Mammary epithelial cell (primary cell): ENCODE measurements at regions not wholly inside any gene's neighbourhood (a gene's known extent, or its start where the extent isn't known, plus 50 kb on each side); places are given as distances from the start of the nearest gene placed in this dataset.

Experiments
- EZH2 ChIP-seq: IDR thresholded peaks from 2 replicates; pipeline ENCODE4 v1.6.1; 2012; ENCODE audit warnings: low read length, inconsistent platforms, borderline replicate concordance
- TF ChIP-seq, protein P1 (sequence below), 2 donors: IDR thresholded peaks in 1 of 2; conservative IDR thresholded peaks in 1 of 2; 2 replicates each; pipeline ENCODE4 v1.5.1; 2011 to 2012; ENCODE audit warnings: inconsistent platforms in 2 of 2, low read length in 2 of 2, mild to moderate bottlenecking in 2 of 2, control low read depth in 1 of 2, low read depth in 1 of 2; ENCODE audit not compliant: insufficient read depth in 1 of 2; ENCODE audit errors: extremely low read depth in 1 of 2

DNA sequence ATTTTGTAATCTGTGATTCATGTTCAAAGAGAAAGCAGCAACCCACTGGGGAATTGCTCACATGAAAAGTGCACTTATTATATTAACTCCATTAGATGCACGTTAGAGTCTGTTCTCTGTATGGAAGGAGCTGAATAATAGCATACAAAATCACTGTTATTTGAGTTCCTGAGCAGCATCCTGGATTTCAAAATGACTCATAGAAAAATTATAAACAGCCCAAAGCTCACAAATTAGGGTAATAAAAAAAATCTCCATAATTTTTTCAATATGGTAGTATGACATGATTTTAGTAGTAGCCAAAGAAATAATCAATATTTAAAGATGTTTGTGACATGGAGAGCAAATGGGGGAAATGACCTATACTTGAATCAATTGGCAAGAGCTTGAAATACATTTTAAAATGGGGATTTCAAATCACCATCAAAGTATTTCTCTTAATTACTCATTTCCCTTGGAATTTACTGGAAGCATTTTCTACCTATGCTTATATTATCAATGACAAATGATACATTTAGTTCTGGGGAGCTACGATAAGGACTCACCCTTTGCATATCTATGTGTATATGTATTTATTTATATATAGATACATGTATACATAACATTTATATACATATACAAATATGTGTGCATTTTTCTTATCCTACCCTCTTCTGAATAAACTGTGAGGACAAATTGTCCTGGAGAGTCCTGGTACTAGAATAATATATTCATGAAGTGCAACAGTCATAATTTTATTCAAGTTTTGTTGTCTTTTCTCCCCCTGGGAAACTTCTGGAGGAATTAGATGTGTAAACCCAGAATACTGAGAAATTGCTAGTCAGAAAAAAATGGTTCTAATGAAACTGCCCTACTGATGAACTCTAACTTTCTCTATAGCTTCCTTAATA is 116.3 kb downstream of the RPL22L1 start:
- TF ChIP-seq, protein P1, sequence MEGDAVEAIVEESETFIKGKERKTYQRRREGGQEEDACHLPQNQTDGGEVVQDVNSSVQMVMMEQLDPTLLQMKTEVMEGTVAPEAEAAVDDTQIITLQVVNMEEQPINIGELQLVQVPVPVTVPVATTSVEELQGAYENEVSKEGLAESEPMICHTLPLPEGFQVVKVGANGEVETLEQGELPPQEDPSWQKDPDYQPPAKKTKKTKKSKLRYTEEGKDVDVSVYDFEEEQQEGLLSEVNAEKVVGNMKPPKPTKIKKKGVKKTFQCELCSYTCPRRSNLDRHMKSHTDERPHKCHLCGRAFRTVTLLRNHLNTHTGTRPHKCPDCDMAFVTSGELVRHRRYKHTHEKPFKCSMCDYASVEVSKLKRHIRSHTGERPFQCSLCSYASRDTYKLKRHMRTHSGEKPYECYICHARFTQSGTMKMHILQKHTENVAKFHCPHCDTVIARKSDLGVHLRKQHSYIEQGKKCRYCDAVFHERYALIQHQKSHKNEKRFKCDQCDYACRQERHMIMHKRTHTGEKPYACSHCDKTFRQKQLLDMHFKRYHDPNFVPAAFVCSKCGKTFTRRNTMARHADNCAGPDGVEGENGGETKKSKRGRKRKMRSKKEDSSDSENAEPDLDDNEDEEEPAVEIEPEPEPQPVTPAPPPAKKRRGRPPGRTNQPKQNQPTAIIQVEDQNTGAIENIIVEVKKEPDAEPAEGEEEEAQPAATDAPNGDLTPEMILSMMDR (conservative IDR thresholded peaks at IDR 0.05 in 1 of 2, IDR thresholded peaks at IDR 0.05 in 1 of 2; ENCODE audit: extremely low read depth in 1 of 2, insufficient read depth in 1 of 2, low read depth in 1 of 2, low read length in 2 of 2) = no peak
- no peak for TF ChIP-seq EZH2
